Osteoblast (primary cell): ENCODE measurements at regions not wholly inside any gene's neighbourhood (a gene's known extent, or its start where the extent isn't known, plus 50 kb on each side); places are given as distances from the start of the nearest gene placed in this dataset.

Source experiments
- DNase-seq: peaks from one replicate; pipeline ENCODE4 v3.0.0; 2011; ENCODE audit warnings: low spot score, mixed read lengths; ENCODE audit not compliant: insufficient read length; ENCODE audit errors: missing footprints
- H2AFZ ChIP-seq: 2 replicates; pipeline ENCODE4 v1.6.0; 2011; ENCODE audit warnings: mild to moderate bottlenecking, low read length
- H3K27ac ChIP-seq: 2 replicates; pipeline ENCODE4 v1.5.1; 2011; ENCODE audit warnings: mild to moderate bottlenecking, low read depth, low read length, moderate library complexity
- H3K27me3 ChIP-seq: 2 replicates; pipeline ENCODE4 v1.6.0; 2012; ENCODE audit warnings: mild to moderate bottlenecking, control low read depth, inconsistent platforms, low read length, moderate library complexity; ENCODE audit not compliant: insufficient read depth
- H3K36me3 ChIP-seq: 2 replicates; pipeline ENCODE4 v1.5.1; 2011; ENCODE audit warnings: mild to moderate bottlenecking, low read length, control low read depth, moderate library complexity; ENCODE audit not compliant: insufficient read depth
- H3K4me1 ChIP-seq: 2 replicates; pipeline ENCODE4 v1.5.1; 2011; ENCODE audit warnings: mild to moderate bottlenecking, low read length, control low read depth, moderate library complexity; ENCODE audit not compliant: insufficient read depth
- H3K4me2 ChIP-seq: 2 replicates; pipeline ENCODE4 v1.6.0; 2011; ENCODE audit warnings: mild to moderate bottlenecking, low read length; ENCODE audit not compliant: insufficient read depth
- H3K4me3 ChIP-seq: fragments of 200-600 bp; sonication (generic); 3 replicates; pipeline ENCODE4 v1.5.1; 2012; ENCODE audit warnings: mild to moderate bottlenecking, low read length, inconsistent platforms; ENCODE audit not compliant: insufficient read depth
- H3K79me2 ChIP-seq: 2 replicates; pipeline ENCODE4 v1.6.0; 2012; ENCODE audit warnings: mild to moderate bottlenecking, low read length, control low read depth, inconsistent platforms; ENCODE audit not compliant: insufficient read depth
- H3K9me3 ChIP-seq: 2 replicates; pipeline ENCODE4 v1.5.1; 2011; ENCODE audit warnings: low read depth, low read length, control low read depth
- H4K20me1 ChIP-seq: 2 replicates; pipeline ENCODE4 v1.6.0; 2012; ENCODE audit warnings: mild to moderate bottlenecking, low read length, control low read depth; ENCODE audit not compliant: insufficient read depth
- CTCF ChIP-seq: IDR thresholded peaks from 2 replicates; pipeline ENCODE4 v1.5.1; 2011; ENCODE audit warnings: mild to moderate bottlenecking, low read depth, low read length, moderate library complexity; ENCODE audit errors: extremely low read depth

- no peaks in the 10 kb centered on the region for H3K27me3 ChIP-seq
- no peak for DNase-seq
- no peak overlapping the region for H3K4me3 ChIP-seq
- H3K4me1 ChIP-seq = no peaks in the 10 kb centered on the region
- H4K20me1 ChIP-seq = no peaks in the 10 kb centered on the region
- no peak overlapping the region for H3K4me2 ChIP-seq
- H3K79me2 ChIP-seq = no peaks in the 10 kb centered on the region
- TF ChIP-seq CTCF = no peak
- no peak overlapping the region for H2AFZ ChIP-seq
- H3K9me3 ChIP-seq = no peaks in the 10 kb centered on the region
- H3K36me3 ChIP-seq = no peaks in the 10 kb centered on the region
- no peak overlapping the region for H3K27ac ChIP-seq
These were observed 1151.2 kb downstream of the PCDH17 start for GRCh38 chr13:58782736-58783135.

GRCh38 chr13:58792854-58793253, 1161.3 kb downstream of the PCDH17 start:
- no peak overlapping the region for H2AFZ ChIP-seq
- H3K36me3 ChIP-seq = no peaks in the 10 kb centered on the region
- H3K27ac ChIP-seq = no peak overlapping the region
- no peaks in the 10 kb centered on the region for H3K4me1 ChIP-seq
- H3K4me3 ChIP-seq = no peak overlapping the region
- no peak overlapping the region for H3K4me2 ChIP-seq
- TF ChIP-seq CTCF = no peak
- DNase-seq = no peak
- H3K79me2 ChIP-seq = no peaks in the 10 kb centered on the region
- H4K20me1 ChIP-seq = no peaks in the 10 kb centered on the region
- H3K9me3 ChIP-seq = peaks cover 3% of the 10 kb centered on the region
- H3K27me3 ChIP-seq = no peaks in the 10 kb centered on the region

- Histone ChIP-seq H3K36me3 (no peaks in the 10 kb centered on the region), H3K27ac (no peak overlapping the region), H2AFZ (no peak overlapping the region), H3K4me3 (no peak overlapping the region), H4K20me1 (no peaks in the 10 kb centered on the region), H3K79me2 (no peaks in the 10 kb centered on the region), H3K4me1 (no peaks in the 10 kb centered on the region), H3K9me3 (peaks cover 3% of the 10 kb centered on the region), H3K4me2 (no peak overlapping the region), H3K27me3 (no peaks in the 10 kb centered on the region)
- no peak for DNase-seq
- no peak for TF ChIP-seq CTCF
These were observed 1164.2 kb downstream of the PCDH17 start for GRCh38 chr13:58795715-58796114.

GRCh38 chr13:58804832-58805231, 1173.3 kb downstream of the PCDH17 start:
- no peak for DNase-seq
- no peak for TF ChIP-seq CTCF
- Histone ChIP-seq H3K4me3 (no peak overlapping the region), H2AFZ (no peak overlapping the region), H3K4me2 (no peak overlapping the region), H3K9me3 (no peaks in the 10 kb centered on the region), H3K4me1 (no peaks in the 10 kb centered on the region), H4K20me1 (no peaks in the 10 kb centered on the region), H3K27ac (no peak overlapping the region), H3K27me3 (no peaks in the 10 kb centered on the region), H3K79me2 (no peaks in the 10 kb centered on the region), H3K36me3 (no peaks in the 10 kb centered on the region)
